ENCODE measurements at regions not wholly inside any gene's neighbourhood (a gene's known extent, or its start where the extent isn't known, plus 50 kb on each side); places are given as distances from the start of the nearest gene placed in this dataset.

DNA sequence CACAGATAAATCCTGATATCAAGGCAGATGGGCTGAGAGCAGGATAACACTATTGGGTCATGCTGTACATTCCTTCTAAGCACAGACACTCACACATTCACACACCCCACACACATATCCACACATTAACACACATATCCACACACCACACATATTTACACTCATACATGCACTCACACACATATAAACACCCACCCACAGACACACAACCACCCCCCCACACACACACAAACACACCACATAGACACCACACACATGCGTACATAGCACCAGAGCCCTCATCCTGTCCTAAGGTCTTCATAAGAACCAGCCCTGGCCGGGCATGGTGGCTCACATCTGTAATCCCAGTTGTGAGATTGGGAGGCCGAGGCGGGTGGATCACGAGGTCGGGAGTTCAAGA lies 322.3 kb upstream of the ADCY2 start:
- Histone ChIP-seq H3K4me1 (no peaks in the 10 kb centered on the region), H3K9me3 (no peaks in the 10 kb centered on the region), H3K4me2 (no peak overlapping the region), H3K4me3 (no peak overlapping the region), H3K27ac (no peak overlapping the region)
- CTCF ChIA-PET, result interaction anchor here (0.9 kb wide), 1 partner anchor 12 kb away, joined by 3 read pairs; no protein-coding TSS in a partner anchor
- ATAC-seq, result no peak
- TF ChIP-seq POLR2AphosphoS2 (conservative IDR thresholded peaks at IDR 0.05; ENCODE audit: low read length), result no peak
- no peak for TF ChIP-seq PHF8 (IDR thresholded peaks at IDR 0.05; ENCODE audit: borderline replicate concordance, low read depth)
- TF ChIP-seq KDM5A (IDR thresholded peaks at IDR 0.05), result no peak
- TF ChIP-seq NR3C1 (IDR thresholded peaks at IDR 0.05), result no peak
- no peak for TF ChIP-seq MYC (IDR thresholded peaks at IDR 0.05; ENCODE audit: borderline replicate concordance, low read length)
- WGBS (ENCODE audit: missing lambda C conversion rate), result 6% methylated on average over 6 of the region's 6 CpGs
- DNase-seq (ENCODE audit: low read depth in 1 of 2, low spot score in 1 of 2), result no peak
- POLR2A ChIA-PET, result no interaction called here
- FAIRE-seq, result no peak

DNA sequence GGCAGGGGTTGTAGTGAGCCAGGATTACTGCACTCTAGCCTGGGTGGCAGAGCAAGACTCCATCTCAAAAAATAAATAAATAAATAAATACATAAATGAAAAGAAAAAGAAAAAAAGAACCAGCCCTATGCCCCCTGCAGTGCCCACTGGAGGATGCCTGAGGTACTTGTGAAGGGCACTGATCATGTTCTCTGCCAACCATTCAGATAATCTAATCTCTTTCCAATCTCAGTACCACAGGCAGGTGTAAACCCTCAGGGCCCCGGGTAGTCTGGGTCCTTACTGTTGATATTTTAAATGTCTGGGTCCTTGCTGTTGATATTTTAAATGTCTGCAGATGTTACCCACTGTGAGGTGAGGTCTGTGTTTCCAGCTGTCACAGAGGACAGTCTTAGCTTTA lies 321.8 kb upstream of the ADCY2 start:
- no peaks in the 10 kb centered on the region for H3K4me1 ChIP-seq
- FAIRE-seq (no peak), DNase-seq (ENCODE audit: low read depth in 1 of 2, low spot score in 1 of 2) (no peak), ATAC-seq (no peak)
- no peak overlapping the region for H3K4me3 ChIP-seq
- H3K9me3 ChIP-seq, result no peaks in the 10 kb centered on the region
- no peak overlapping the region for H3K27ac ChIP-seq
- ChIA-PET CTCF (no interaction called here), POLR2A (no interaction called here)
- no peak overlapping the region for H3K4me2 ChIP-seq
- WGBS (ENCODE audit: missing lambda C conversion rate), result 0% methylated on average over 1 of the region's 1 CpG
- TF ChIP-seq PHF8 (IDR thresholded peaks at IDR 0.05; ENCODE audit: borderline replicate concordance, low read depth) (no peak), SREBF2 (IDR thresholded peaks at IDR 0.05) (no peak), FOXS1 (CRISPR knock-in tag; IDR thresholded peaks at IDR 0.05) (no peak), E2F6 (IDR thresholded peaks at IDR 0.05; ENCODE audit: borderline replicate concordance, low read depth) (no peak), BHLHE40 (IDR thresholded peaks at IDR 0.05; ENCODE audit: low read depth, low read length) (no peak), FOSB (CRISPR knock-in tag; IDR thresholded peaks at IDR 0.05) (no peak), NPAS2 (CRISPR knock-in tag; IDR thresholded peaks at IDR 0.05; ENCODE audit: borderline replicate concordance) (no peak), HOXA7 (CRISPR knock-in tag; IDR thresholded peaks at IDR 0.05) (no peak), ESRRA (IDR thresholded peaks at IDR 0.05; ENCODE audit: borderline replicate concordance, low read length) (no peak), POLR2AphosphoS2 (conservative IDR thresholded peaks at IDR 0.05; ENCODE audit: low read length) (no peak), HOXB13 (CRISPR knock-in tag; IDR thresholded peaks at IDR 0.05; ENCODE audit: low read depth) (no peak), SMC3 (IDR thresholded peaks at IDR 0.05) (no peak), ELK1 (IDR thresholded peaks at IDR 0.05; ENCODE audit: low read depth, low read length) (no peak), CHD2 (IDR thresholded peaks at IDR 0.05; ENCODE audit: low read length, partially characterized antibody) (no peak), NFE2L2 (conservative IDR thresholded peaks at IDR 0.05; ENCODE audit: low read length) (no peak)
- TF ChIP-seq, protein P1, sequence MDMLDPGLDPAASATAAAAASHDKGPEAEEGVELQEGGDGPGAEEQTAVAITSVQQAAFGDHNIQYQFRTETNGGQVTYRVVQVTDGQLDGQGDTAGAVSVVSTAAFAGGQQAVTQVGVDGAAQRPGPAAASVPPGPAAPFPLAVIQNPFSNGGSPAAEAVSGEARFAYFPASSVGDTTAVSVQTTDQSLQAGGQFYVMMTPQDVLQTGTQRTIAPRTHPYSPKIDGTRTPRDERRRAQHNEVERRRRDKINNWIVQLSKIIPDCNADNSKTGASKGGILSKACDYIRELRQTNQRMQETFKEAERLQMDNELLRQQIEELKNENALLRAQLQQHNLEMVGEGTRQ (IDR thresholded peaks at IDR 0.05), result no peak

- ChIA-PET POLR2A (no interaction called here), CTCF (interaction anchor here (0.6 kb wide), 1 partner anchor 56 kb away, joined by 3 read pairs; no protein-coding TSS in a partner anchor)
- ATAC-seq (no peak), DNase-seq (ENCODE audit: low read depth in 1 of 2, low spot score in 1 of 2) (no peak), FAIRE-seq (no peak)
- H3K27ac ChIP-seq, result no peak overlapping the region
- H3K4me1 ChIP-seq, result no peaks in the 10 kb centered on the region
- 11% methylated on average over 1 of the region's 1 CpG for WGBS (ENCODE audit: missing lambda C conversion rate)
- no peak overlapping the region for H3K4me3 ChIP-seq
- H3K9me3 ChIP-seq, result no peaks in the 10 kb centered on the region
- no peak overlapping the region for H3K4me2 ChIP-seq
- TF ChIP-seq EP300 (IDR thresholded peaks at IDR 0.05) (no peak), POLR2AphosphoS2 (conservative IDR thresholded peaks at IDR 0.05; ENCODE audit: low read length) (no peak), POLR2A (IDR thresholded peaks at IDR 0.05; ENCODE audit: low read length) (no peak), NFE2L2 (conservative IDR thresholded peaks at IDR 0.05; ENCODE audit: low read length) (no peak), MAFK (IDR thresholded peaks at IDR 0.05; ENCODE audit: partially characterized antibody) (no peak), CBX2 (IDR thresholded peaks at IDR 0.05; ENCODE audit: borderline replicate concordance, low read depth) (no peak), GATA3 (IDR thresholded peaks at IDR 0.05; ENCODE audit: borderline replicate concordance) (no peak), EHF (CRISPR knock-in tag; IDR thresholded peaks at IDR 0.05) (no peak), KDM1A (IDR thresholded peaks at IDR 0.05; ENCODE audit: low read depth) (no peak), CTCF (IDR thresholded peaks at IDR 0.05) (no peak), BHLHE40 (IDR thresholded peaks at IDR 0.05; ENCODE audit: low read depth, low read length) (no peak), HEYL (CRISPR knock-in tag; IDR thresholded peaks at IDR 0.05) (no peak), CHD4 (IDR thresholded peaks at IDR 0.05; ENCODE audit: borderline replicate concordance) (no peak), HOXB13 (CRISPR knock-in tag; IDR thresholded peaks at IDR 0.05; ENCODE audit: low read depth) (no peak), ZC3H11A (IDR thresholded peaks at IDR 0.05) (no peak)
- TF ChIP-seq, protein P2, sequence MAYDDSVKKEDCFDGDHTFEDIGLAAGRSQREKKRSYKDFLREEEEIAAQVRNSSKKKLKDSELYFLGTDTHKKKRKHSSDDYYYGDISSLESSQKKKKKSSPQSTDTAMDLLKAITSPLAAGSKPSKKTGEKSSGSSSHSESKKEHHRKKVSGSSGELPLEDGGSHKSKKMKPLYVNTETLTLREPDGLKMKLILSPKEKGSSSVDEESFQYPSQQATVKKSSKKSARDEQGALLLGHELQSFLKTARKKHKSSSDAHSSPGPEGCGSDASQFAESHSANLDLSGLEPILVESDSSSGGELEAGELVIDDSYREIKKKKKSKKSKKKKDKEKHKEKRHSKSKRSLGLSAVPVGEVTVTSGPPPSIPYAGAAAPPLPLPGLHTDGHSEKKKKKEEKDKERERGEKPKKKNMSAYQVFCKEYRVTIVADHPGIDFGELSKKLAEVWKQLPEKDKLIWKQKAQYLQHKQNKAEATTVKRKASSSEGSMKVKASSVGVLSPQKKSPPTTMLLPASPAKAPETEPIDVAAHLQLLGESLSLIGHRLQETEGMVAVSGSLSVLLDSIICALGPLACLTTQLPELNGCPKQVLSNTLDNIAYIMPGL (CRISPR knock-in tag; IDR thresholded peaks at IDR 0.05; ENCODE audit: borderline replicate concordance), result no peak
Observed at GRCh38 chr5:7075470-7075869, 320.5 kb upstream of the ADCY2 start.

Data from A549 (cell line).